Activated CD4-positive, alpha-beta T cell treated with anti-CD3 and anti-CD28 coated beads for 24 hours (primary cell): ENCODE measurements at regions not wholly inside any gene's neighbourhood (a gene's known extent, or its start where the extent isn't known, plus 50 kb on each side); places are given as distances from the start of the nearest gene placed in this dataset.

Experiments
- DNase-seq, 2 donors: peaks; one replicate each; pipeline ENCODE4 v3.0.0-alpha.2; 2020; ENCODE audit warnings: low read depth in 2 of 2

- no peak for DNase-seq
Measured at GRCh38 chr15:59953392-59953883, 50.7 kb upstream of the FOXB1 start.

GRCh38 chr15:59952960-59953359 lies 51.2 kb upstream of the FOXB1 start:
- no peak for DNase-seq

GRCh38 chr15:59950603-59951388 lies 53.3 kb upstream of the FOXB1 start:
- DNase-seq = no peak

GRCh38 chr15:59948924-59949613 lies 55.0 kb upstream of the FOXB1 start:
- DNase-seq = no peak

- DNase-seq = no peak
Measured at GRCh38 chr15:59946084-59946483, 58.0 kb upstream of the FOXB1 start.

GRCh38 chr15:59945036-59945435 lies 59.1 kb upstream of the FOXB1 start:
- no peak for DNase-seq

- DNase-seq = no peak
Measured at GRCh38 chr15:59941612-59942011, 62.5 kb upstream of the FOXB1 start.

- DNase-seq = no peak
Measured at GRCh38 chr15:59940928-59941327, 63.2 kb upstream of the FOXB1 start.

GRCh38 chr15:59940456-59940855 lies 63.7 kb upstream of the FOXB1 start:
- no peak for DNase-seq

GRCh38 chr15:59936741-59937140 lies 67.4 kb upstream of the FOXB1 start:
- no peak for DNase-seq

- DNase-seq = no peak
Measured at GRCh38 chr15:59933607-59934006, 70.5 kb upstream of the FOXB1 start.

GRCh38 chr15:59931646-59932261 lies 72.4 kb upstream of the FOXB1 start:
- DNase-seq = no peak

- no peak for DNase-seq
Measured at GRCh38 chr15:59924812-59925522, 79.1 kb upstream of the FOXB1 start.

- no peak for DNase-seq
Measured at GRCh38 chr15:59924096-59924495, 80.0 kb upstream of the FOXB1 start.

GRCh38 chr15:59923508-59923907 lies 80.6 kb upstream of the FOXB1 start:
- no peak for DNase-seq

- peak; percentile 27 to 43 for DNase-seq
Measured at GRCh38 chr15:59918994-59919951, 84.8 kb upstream of the FOXB1 start.

GRCh38 chr15:59917504-59918157 lies 86.5 kb upstream of the FOXB1 start:
- peak; percentile 65 to 71 for DNase-seq

GRCh38 chr15:59906046-59906445 lies 98.1 kb upstream of the FOXB1 start:
- no peak for DNase-seq

GRCh38 chr15:59905176-59905575 lies 98.9 kb upstream of the FOXB1 start:
- DNase-seq = no peak

GRCh38 chr15:59904450-59905135 lies 99.5 kb upstream of the FOXB1 start:
- no peak for DNase-seq
